Loucy (cell line): ENCODE measurements at regions not wholly inside any gene's neighbourhood (a gene's known extent, or its start where the extent isn't known, plus 50 kb on each side); places are given as distances from the start of the nearest gene placed in this dataset.

Source experiments
- EZH2phosphoT487 ChIP-seq: fragments of 200-600 bp; IDR thresholded peaks from 2 replicates; pipeline ENCODE4 v1.6.1; 2018; ENCODE audit warnings: antibody characterized with exemption, mild to moderate bottlenecking, moderate library complexity, borderline replicate concordance
- TF ChIP-seq, protein P1 (sequence below): fragments of 200-600 bp; sonication (generic); conservative IDR thresholded peaks from 2 replicates; pipeline ENCODE4 v1.5.1; 2014; ENCODE audit warnings: mild to moderate bottlenecking, antibody characterized with exemption, low read length

GRCh38 chr14:50008974-50009373 lies 107.4 kb downstream of the VCPKMT start:
- TF ChIP-seq, protein P1, sequence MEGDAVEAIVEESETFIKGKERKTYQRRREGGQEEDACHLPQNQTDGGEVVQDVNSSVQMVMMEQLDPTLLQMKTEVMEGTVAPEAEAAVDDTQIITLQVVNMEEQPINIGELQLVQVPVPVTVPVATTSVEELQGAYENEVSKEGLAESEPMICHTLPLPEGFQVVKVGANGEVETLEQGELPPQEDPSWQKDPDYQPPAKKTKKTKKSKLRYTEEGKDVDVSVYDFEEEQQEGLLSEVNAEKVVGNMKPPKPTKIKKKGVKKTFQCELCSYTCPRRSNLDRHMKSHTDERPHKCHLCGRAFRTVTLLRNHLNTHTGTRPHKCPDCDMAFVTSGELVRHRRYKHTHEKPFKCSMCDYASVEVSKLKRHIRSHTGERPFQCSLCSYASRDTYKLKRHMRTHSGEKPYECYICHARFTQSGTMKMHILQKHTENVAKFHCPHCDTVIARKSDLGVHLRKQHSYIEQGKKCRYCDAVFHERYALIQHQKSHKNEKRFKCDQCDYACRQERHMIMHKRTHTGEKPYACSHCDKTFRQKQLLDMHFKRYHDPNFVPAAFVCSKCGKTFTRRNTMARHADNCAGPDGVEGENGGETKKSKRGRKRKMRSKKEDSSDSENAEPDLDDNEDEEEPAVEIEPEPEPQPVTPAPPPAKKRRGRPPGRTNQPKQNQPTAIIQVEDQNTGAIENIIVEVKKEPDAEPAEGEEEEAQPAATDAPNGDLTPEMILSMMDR: no peak
- TF ChIP-seq EZH2phosphoT487: no peak
